ENCODE measurements at regions not wholly inside any gene's neighbourhood (a gene's known extent, or its start where the extent isn't known, plus 50 kb on each side); places are given as distances from the start of the nearest gene placed in this dataset.

DNA sequence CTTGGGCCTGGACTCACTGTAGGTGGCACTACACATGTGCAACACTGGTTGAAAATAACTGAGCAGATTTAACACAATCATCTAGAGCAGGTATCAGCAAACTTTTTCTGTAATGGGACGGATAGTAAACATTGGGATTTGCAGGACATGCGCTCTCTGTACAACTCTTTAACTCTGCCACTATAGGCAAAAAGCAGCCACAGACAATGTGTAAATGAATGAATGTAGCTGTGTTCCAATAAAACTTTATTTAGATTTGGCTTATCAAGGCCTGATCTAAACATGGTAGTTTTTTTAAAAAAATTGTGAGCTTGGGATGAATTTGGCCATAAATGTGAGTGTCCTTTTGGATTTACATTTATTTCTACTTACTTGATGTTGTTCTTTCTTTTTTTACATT lies 407.3 kb downstream of the FAT4 start:
- in situ Hi-C loops (cut with HindIII; ENCODE audit: low sequenced_read_pairs): no loop called here

DNA sequence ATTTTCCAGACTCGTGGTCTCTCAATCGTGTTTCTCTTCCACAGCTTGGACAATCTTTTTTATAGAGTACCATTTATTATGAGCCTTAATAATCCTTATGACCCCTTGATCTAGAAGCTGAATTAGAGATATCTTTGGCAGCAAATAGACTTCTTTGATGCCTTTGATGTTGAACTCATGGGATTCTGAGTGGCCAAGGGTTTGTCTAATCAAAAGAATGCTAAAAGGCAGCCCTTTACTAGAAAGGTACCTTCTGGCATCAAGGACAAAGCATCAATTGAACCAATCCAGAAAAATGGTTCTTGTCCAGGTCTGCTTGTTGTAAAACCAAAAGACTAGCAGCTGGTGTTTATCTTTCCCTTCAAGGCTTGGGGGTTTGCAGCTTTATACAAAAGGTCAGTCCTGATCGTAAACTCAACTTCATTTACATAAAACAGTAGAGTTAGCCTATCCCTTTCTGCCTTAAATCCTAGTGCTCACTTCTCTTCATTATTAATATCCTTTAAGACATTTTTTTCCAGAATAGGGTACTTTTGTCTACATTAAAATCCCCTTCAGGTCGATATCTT lies 411.3 kb downstream of the FAT4 start:
- in situ Hi-C loops (cut with HindIII; ENCODE audit: low sequenced_read_pairs): no loop called here
- no peak for DNase-seq (ENCODE audit: low spot score)

More for the DNA sequence above, 407.3 kb downstream of the FAT4 start:
- no peak for DNase-seq (ENCODE audit: low spot score)

GRCh38 chr4:125727931-125728330 lies 413.2 kb downstream of the FAT4 start:
- in situ Hi-C loops (cut with HindIII; ENCODE audit: low sequenced_read_pairs): no loop called here

GRCh38 chr4:125728568-125728967 lies 413.8 kb downstream of the FAT4 start:
- in situ Hi-C loops (cut with HindIII; ENCODE audit: low sequenced_read_pairs): no loop called here
- peak; percentile 1 for DNase-seq (ENCODE audit: low spot score)

More at GRCh38 chr4:125727931-125728330, 413.2 kb downstream of the FAT4 start:
- no peak for DNase-seq (ENCODE audit: low spot score)

DNA sequence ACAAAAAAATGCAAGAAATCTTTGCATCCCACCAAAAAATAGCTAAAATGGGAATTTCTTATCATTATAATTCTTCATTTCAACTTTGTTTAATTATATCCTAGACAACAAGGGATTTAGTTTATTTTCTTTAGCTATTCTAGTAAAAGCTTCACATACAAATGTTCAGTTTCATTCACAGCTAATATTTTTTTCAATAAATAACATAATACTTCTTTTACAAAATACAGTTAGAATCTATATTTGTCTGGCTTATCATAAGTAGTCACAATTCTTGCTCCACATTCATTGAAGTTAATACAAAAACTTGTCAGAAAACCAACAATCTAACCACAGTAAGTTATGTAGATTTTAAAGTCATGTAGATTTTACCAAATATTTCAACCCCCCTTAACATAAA lies 414.4 kb downstream of the FAT4 start:
- no peak for DNase-seq (ENCODE audit: low spot score)
- in situ Hi-C loops (cut with HindIII; ENCODE audit: low sequenced_read_pairs): no loop called here

DNA sequence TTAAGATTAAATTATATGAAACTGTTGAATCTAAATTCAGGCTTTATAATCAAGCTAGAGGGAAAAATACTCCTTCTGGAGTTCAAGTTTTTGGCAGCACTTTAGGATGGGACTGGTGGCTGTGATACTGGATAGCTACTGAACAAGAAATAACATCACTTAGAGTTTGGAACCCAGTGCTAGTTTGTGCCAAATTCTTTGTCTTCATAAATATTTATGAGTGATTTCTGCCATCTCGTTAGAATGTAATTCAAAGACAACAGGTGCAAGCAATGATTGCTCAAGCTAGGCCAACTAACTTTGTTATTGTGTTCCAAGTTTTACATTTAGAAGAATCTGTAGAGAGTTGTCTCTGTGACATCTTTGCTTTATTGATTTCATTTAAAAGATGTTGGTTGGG lies 417.9 kb downstream of the FAT4 start:
- no peak for DNase-seq (ENCODE audit: low spot score)
- in situ Hi-C loops (cut with HindIII; ENCODE audit: low sequenced_read_pairs): no loop called here

DNA sequence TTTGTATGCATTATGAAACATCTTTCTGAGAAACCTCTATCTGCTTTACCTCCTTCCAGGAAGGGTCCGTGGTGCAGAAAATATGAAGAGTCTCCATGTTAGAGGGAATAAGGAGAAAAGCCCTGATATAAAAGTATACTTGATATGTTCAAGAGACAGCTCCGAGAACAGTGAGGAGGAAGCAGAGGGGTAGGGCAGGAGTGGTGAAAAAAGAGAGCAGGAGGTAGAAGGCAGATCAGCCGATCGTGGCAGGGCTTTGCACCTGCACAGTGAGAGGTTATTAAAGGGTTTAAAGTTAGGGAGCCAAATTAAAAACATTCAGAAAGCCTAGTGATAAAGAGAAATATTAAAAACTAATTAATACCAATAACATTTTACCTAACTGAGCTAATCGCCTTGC lies 419.7 kb downstream of the FAT4 start:
- in situ Hi-C loops (cut with HindIII; ENCODE audit: low sequenced_read_pairs): no loop called here
- DNase-seq (ENCODE audit: low spot score): no peak

- in situ Hi-C loops (cut with HindIII; ENCODE audit: low sequenced_read_pairs): no loop called here
- no peak for DNase-seq (ENCODE audit: low spot score)
Observed at GRCh38 chr4:125735102-125735501, 420.3 kb downstream of the FAT4 start.

GRCh38 chr4:125736057-125736456 lies 421.3 kb downstream of the FAT4 start:
- in situ Hi-C loops (cut with HindIII; ENCODE audit: low sequenced_read_pairs): no loop called here

DNA sequence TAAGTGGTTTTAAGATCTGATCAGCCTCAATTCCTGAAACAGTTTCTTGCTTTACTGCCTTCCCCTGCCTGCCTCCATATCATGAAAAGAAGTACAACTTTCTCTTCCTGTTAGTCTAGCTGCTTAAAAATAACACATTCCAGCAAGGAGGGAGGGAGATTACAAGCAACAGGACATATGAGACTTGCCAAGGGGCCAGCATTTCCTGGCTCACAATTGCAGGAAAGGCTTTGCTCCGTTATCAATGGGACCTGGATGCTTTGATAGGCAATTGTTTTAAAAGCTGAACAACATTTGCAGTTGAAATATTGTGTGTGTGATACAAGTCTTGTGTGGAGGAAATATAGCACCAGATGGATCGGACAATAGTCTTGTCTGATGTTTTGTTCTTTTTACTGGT lies 425.0 kb downstream of the FAT4 start:
- no peak for DNase-seq (ENCODE audit: low spot score)
- in situ Hi-C loops (cut with HindIII; ENCODE audit: low sequenced_read_pairs): no loop called here

More at GRCh38 chr4:125736057-125736456, 421.3 kb downstream of the FAT4 start:
- DNase-seq (ENCODE audit: low spot score): no peak

DNA sequence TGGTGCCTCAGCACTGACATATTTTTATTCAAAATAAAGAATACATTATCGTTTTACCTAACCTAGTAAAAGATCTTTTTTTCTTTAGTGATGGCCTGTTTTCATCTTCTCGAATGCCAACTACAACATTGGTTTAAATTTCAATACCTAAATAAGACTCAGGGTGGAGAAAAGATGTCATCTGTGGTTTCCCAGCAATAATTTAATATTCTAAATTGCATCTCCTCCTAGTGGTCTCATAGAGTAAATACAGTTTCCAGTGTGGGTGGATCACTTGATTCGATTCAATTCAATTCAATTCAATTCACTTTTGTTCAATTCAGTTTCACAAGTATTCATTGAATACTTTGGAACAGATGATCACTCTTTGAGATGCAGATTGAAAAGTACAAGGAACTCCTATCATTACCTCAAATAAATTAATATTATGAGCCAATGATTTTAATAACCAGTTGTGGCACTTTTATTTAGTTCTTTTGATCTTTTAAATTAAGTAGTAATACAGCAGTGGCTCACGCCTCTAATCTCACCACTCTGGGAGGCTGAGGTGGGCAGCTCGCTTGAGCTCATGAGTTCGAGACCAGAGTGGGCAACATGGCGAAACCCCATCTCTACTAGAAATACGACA lies 427.2 kb downstream of the FAT4 start:
- DNase-seq (ENCODE audit: low spot score): no peak
- in situ Hi-C loops (cut with HindIII; ENCODE audit: low sequenced_read_pairs): no loop called here

GRCh38 chr4:125744891-125745364 lies 430.2 kb downstream of the FAT4 start:
- no peak for DNase-seq (ENCODE audit: low spot score)
- in situ Hi-C loops (cut with HindIII; ENCODE audit: low sequenced_read_pairs): no loop called here

GRCh38 chr4:125749354-125749753 lies 434.6 kb downstream of the FAT4 start:
- in situ Hi-C loops (cut with HindIII; ENCODE audit: low sequenced_read_pairs): no loop called here
- no peak for DNase-seq (ENCODE audit: low spot score)

DNA sequence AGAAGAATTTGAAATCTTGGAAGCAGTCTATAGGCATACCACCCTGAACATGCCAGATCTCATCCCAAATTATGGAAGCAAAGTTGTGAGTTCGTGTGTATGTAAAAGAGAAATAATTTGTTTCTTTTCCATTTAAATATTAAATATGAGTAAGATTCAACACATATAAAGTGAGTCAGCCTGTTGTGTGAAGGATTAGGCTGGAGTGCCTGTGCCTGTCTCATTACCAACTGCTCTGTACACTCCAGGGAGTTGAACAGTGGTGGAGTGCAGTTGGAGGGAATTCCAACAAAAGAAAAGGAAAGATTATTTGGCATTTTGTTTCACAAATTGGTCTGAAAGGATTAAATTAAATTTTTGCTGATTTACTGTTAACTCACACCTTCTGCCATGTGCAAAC lies 435.6 kb downstream of the FAT4 start:
- in situ Hi-C loops (cut with HindIII; ENCODE audit: low sequenced_read_pairs): no loop called here
- DNase-seq (ENCODE audit: low spot score): no peak

DNA sequence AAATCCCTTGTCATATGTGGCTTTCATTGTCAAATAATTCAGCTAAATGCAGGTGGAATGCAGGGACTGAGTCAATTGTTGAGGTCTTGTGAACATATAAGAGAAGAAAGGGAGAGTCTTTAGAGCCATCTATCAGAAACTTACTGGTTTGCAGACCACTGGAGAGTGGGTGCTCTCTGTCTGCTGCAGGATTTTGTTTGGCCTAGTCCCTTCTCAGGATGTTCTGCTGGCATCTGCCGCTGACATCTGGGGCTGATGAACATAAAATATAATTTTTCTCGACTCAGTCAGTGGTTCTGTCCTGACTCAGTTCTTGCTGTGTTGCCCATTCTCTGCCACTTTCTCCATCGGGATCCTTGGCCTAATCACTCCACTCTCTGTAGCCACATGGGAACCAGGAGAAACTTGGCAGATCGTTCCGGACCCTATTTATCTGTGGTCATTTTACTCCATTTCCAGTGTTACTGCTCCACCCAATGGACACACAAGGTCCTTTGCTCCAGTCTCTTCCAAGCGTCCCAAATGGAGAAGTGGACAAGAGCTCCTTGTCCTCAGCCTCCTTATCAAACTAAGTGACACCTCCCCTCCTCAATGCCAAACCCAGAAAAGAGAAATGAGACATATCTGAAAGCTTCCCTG lies 436.2 kb downstream of the FAT4 start:
- DNase-seq (ENCODE audit: low spot score): no peak
- in situ Hi-C loops (cut with HindIII; ENCODE audit: low sequenced_read_pairs): no loop called here

DNA sequence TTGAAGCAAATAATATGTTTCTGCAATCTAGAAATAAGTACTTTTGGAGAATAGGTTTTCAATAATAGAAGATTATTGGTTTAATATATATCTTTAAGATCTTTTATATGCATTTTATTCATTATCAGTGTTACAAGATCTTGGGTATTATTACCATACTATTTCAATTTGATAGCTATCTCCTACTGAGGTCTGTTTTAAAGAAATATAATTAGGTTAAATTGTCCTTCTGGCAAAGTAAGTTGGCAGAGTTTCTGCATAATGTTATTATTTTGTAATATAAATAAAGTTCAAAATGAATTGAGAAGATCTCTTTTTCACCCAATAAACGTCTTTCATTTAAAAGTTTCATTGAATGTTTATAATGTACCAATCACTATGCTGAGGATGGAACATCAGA lies 443.7 kb downstream of the FAT4 start:
- in situ Hi-C loops (cut with HindIII; ENCODE audit: low sequenced_read_pairs): no loop called here
- no peak for DNase-seq (ENCODE audit: low spot score)

DNA sequence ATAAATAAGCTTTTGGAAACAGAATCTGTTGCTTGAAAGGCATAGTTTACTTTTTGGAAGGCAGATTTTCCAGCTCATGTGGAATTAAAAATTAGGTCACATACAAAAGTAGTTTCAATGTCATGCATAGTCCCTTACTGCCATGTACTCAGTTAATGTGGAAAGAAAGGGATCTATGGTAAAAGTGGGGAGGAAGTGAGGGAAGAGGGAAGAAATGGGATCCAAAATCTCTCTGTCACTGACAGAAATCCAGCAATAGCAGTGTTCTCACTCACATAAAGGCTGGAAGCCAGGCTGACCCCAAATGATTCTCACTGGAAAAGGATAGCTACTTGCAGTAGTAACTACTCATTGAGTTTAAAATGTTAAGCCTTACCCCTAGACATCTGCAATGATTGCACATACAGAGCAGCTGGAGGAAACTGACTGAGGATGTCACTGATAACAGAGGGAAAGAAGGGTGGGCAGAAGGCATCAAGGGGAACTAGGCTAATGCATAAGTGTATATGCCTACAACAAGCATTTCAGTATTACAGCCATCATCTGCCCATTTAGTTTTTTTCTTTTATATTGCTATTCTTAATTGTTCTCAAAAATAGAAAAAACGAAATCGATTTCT lies 445.6 kb downstream of the FAT4 start:
- in situ Hi-C loops (cut with HindIII; ENCODE audit: low sequenced_read_pairs): no loop called here
- no peak for DNase-seq (ENCODE audit: low spot score)

GRCh38 chr4:125760956-125761355 lies 446.2 kb downstream of the FAT4 start:
- no peak for DNase-seq (ENCODE audit: low spot score)
- in situ Hi-C loops (cut with HindIII; ENCODE audit: low sequenced_read_pairs): no loop called here

- in situ Hi-C loops (cut with HindIII; ENCODE audit: low sequenced_read_pairs): no loop called here
- no peak for DNase-seq (ENCODE audit: low spot score)
Observed at GRCh38 chr4:125762537-125762936, 447.8 kb downstream of the FAT4 start.

- DNase-seq (ENCODE audit: low spot score): no peak
- in situ Hi-C loops (cut with HindIII; ENCODE audit: low sequenced_read_pairs): no loop called here
Observed at GRCh38 chr4:125765941-125766340, 451.2 kb downstream of the FAT4 start.

Measured in G401 (cell line).